ENCODE measurements at regions not wholly inside any gene's neighbourhood (a gene's known extent, or its start where the extent isn't known, plus 50 kb on each side); places are given as distances from the start of the nearest gene placed in this dataset.

DNA sequence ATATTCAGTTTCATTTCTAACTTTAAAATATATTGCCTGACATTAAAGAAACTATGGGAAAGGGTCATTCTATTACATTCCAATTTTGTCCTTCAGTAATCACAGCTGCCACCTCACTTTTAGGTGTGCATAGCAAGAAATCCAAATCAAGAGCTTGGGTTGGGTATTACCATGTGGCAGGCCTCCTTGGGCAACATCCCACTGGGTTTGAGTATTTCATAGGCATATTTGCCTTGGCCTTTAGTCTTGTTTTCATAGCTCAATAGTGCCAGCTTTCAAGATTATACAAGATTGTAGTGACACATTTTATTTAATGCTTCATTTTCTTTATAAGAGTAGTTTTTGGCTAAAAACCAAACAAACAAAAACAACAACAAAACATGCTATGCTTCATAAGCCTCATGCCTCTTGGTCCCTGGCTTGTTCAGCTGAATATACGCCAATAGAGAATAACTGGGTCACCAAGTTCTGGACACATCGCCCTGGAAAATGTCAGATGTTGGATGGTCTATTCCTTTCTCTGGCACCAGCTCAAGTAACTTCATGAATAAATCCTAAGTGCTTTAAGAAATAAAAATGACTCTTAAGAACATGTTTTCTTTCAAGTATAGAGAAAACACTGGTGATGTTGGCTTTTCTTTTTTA, 167.4 kb upstream of the STARD13 start (continued):
- TF ChIP-seq, protein P1, sequence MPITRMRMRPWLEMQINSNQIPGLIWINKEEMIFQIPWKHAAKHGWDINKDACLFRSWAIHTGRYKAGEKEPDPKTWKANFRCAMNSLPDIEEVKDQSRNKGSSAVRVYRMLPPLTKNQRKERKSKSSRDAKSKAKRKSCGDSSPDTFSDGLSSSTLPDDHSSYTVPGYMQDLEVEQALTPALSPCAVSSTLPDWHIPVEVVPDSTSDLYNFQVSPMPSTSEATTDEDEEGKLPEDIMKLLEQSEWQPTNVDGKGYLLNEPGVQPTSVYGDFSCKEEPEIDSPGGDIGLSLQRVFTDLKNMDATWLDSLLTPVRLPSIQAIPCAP (CRISPR knock-in tag; IDR thresholded peaks at IDR 0.05), result no peak
- TF ChIP-seq, protein P2, sequence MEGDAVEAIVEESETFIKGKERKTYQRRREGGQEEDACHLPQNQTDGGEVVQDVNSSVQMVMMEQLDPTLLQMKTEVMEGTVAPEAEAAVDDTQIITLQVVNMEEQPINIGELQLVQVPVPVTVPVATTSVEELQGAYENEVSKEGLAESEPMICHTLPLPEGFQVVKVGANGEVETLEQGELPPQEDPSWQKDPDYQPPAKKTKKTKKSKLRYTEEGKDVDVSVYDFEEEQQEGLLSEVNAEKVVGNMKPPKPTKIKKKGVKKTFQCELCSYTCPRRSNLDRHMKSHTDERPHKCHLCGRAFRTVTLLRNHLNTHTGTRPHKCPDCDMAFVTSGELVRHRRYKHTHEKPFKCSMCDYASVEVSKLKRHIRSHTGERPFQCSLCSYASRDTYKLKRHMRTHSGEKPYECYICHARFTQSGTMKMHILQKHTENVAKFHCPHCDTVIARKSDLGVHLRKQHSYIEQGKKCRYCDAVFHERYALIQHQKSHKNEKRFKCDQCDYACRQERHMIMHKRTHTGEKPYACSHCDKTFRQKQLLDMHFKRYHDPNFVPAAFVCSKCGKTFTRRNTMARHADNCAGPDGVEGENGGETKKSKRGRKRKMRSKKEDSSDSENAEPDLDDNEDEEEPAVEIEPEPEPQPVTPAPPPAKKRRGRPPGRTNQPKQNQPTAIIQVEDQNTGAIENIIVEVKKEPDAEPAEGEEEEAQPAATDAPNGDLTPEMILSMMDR (IDR thresholded peaks at IDR 0.05), result no peak
- no peak for TF ChIP-seq EMX1 (CRISPR knock-in tag; IDR thresholded peaks at IDR 0.05)

DNA sequence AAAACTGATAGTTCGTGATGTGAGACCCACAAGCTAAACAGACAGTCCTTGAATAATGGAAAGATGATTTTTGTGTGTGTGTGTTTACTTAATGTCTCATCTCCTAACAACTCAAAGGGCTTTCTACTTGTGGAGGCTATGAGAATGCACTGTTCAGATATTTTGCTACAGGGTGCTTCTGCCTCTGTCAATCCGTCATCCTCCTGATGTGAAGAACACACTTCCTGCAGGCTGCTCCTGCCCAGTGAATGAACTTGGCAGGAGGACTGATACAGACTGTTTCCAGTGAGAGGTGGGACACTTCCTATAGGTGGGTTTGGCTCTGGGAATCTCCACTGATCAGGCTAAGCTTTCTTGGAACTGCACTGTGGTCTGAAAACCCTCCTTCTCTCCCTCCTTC, 168.4 kb upstream of the STARD13 start:
- DNase-seq (ENCODE audit: low spot score), result no peak
- Mint-ChIP-seq H3K4me3 (no peak overlapping the region), H3K27me3 (ENCODE audit: low read depth) (no peaks in the 10 kb centered on the region), H3K36me3 (no peaks in the 10 kb centered on the region), H3K27ac (no peak overlapping the region), H3K4me1 (no peaks in the 10 kb centered on the region), H3K9me3 (no peaks in the 10 kb centered on the region; the same call in none of the 2 replicates)
- ATAC-seq, result no peak
- no peak for TF ChIP-seq SOX15 (CRISPR knock-in tag; IDR thresholded peaks at IDR 0.05)
- no peak for TF ChIP-seq CREB1 (CRISPR knock-in tag; IDR thresholded peaks at IDR 0.05)
- CTCF ChIA-PET, result no interaction called here
- POLR2A ChIA-PET, result no interaction called here

DNA sequence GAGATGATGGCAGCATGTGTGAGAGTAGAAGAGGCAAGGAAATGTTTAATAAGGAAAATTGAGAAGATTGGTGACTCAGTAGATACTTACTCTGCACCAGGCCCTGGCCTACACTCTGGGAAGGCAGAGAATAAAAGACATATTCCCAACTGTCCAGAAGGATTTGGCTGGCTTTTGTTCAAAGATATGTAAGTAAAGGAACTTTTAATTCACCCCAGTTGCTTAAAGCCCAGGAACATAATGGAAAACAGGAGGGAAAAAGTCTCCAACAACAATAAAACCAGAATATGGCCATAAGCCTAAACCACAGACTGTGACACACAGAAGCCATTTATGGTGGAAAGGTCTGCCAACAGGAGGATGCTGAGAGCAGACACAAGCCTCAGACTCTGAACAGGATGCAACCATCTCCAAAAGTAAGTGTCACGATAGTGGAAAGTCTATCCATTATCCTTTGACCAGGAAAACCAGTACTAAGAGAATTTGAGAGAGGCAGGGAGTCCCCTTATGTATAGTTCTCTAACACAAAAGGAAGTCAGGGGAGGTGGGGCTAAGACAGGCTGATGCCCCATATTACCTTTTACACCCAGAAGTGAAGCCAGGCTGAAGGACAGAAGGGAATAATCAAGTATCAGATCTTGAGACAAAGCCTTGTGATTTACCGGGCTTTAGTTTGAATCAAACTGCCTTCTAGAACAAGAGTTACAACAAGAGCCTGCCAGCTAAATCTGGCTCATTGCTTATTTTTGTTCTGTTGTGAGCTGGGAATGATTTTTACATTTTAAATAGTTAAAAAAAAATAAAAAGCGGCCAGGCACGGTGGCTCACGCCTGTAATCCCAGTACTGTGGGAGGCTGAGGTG, 169.5 kb upstream of the STARD13 start:
- POLR2A ChIA-PET, result no interaction called here
- CTCF ChIA-PET, result no interaction called here
- DNase-seq (ENCODE audit: low spot score), result no peak
- H3K27me3 Mint-ChIP-seq (ENCODE audit: low read depth), result no peaks in the 10 kb centered on the region
- no peak overlapping the region for H3K27ac Mint-ChIP-seq
- no peak for ATAC-seq
- peaks cover 6% of the 10 kb centered on the region; the same call in 1 of the 2 replicates for H3K36me3 Mint-ChIP-seq
- no peaks in the 10 kb centered on the region for H3K4me1 Mint-ChIP-seq
- H3K9me3 Mint-ChIP-seq, result peaks cover 11% of the 10 kb centered on the region
- no peak overlapping the region for H3K4me3 Mint-ChIP-seq
- TF ChIP-seq TEAD4 (CRISPR knock-in tag; IDR thresholded peaks at IDR 0.05) (no peak), IRF2 (CRISPR knock-in tag; IDR thresholded peaks at IDR 0.05; ENCODE audit: borderline replicate concordance, low read depth) (no peak), PRRX2 (CRISPR knock-in tag; IDR thresholded peaks at IDR 0.05) (no peak), TCF7 (CRISPR knock-in tag; IDR thresholded peaks at IDR 0.05; ENCODE audit: low read depth) (no peak), NFE2L1 (CRISPR knock-in tag; IDR thresholded peaks at IDR 0.05) (no peak), HMGA2 (CRISPR knock-in tag; IDR thresholded peaks at IDR 0.05) (no peak), ZNF138 (CRISPR knock-in tag; conservative IDR thresholded peaks at IDR 0.05) (no peak), EMX1 (CRISPR knock-in tag; IDR thresholded peaks at IDR 0.05) (no peak), ELF4 (CRISPR knock-in tag; IDR thresholded peaks at IDR 0.05; ENCODE audit: low read depth) (no peak), SMAD4 (CRISPR knock-in tag; IDR thresholded peaks at IDR 0.05) (no peak), RORB (CRISPR knock-in tag; IDR thresholded peaks at IDR 0.05) (no peak)
- TF ChIP-seq, protein P3, sequence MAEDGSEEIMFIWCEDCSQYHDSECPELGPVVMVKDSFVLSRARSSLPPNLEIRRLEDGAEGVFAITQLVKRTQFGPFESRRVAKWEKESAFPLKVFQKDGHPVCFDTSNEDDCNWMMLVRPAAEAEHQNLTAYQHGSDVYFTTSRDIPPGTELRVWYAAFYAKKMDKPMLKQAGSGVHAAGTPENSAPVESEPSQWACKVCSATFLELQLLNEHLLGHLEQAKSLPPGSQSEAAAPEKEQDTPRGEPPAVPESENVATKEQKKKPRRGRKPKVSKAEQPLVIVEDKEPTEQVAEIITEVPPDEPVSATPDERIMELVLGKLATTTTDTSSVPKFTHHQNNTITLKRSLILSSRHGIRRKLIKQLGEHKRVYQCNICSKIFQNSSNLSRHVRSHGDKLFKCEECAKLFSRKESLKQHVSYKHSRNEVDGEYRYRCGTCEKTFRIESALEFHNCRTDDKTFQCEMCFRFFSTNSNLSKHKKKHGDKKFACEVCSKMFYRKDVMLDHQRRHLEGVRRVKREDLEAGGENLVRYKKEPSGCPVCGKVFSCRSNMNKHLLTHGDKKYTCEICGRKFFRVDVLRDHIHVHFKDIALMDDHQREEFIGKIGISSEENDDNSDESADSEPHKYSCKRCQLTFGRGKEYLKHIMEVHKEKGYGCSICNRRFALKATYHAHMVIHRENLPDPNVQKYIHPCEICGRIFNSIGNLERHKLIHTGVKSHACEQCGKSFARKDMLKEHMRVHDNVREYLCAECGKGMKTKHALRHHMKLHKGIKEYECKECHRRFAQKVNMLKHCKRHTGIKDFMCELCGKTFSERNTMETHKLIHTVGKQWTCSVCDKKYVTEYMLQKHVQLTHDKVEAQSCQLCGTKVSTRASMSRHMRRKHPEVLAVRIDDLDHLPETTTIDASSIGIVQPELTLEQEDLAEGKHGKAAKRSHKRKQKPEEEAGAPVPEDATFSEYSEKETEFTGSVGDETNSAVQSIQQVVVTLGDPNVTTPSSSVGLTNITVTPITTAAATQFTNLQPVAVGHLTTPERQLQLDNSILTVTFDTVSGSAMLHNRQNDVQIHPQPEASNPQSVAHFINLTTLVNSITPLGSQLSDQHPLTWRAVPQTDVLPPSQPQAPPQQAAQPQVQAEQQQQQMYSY (CRISPR knock-in tag; IDR thresholded peaks at IDR 0.05), result no peak
- TF ChIP-seq, protein P4, sequence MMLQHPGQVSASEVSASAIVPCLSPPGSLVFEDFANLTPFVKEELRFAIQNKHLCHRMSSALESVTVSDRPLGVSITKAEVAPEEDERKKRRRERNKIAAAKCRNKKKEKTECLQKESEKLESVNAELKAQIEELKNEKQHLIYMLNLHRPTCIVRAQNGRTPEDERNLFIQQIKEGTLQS (CRISPR knock-in tag; conservative IDR thresholded peaks at IDR 0.05), result no peak
- TF ChIP-seq, protein P5, sequence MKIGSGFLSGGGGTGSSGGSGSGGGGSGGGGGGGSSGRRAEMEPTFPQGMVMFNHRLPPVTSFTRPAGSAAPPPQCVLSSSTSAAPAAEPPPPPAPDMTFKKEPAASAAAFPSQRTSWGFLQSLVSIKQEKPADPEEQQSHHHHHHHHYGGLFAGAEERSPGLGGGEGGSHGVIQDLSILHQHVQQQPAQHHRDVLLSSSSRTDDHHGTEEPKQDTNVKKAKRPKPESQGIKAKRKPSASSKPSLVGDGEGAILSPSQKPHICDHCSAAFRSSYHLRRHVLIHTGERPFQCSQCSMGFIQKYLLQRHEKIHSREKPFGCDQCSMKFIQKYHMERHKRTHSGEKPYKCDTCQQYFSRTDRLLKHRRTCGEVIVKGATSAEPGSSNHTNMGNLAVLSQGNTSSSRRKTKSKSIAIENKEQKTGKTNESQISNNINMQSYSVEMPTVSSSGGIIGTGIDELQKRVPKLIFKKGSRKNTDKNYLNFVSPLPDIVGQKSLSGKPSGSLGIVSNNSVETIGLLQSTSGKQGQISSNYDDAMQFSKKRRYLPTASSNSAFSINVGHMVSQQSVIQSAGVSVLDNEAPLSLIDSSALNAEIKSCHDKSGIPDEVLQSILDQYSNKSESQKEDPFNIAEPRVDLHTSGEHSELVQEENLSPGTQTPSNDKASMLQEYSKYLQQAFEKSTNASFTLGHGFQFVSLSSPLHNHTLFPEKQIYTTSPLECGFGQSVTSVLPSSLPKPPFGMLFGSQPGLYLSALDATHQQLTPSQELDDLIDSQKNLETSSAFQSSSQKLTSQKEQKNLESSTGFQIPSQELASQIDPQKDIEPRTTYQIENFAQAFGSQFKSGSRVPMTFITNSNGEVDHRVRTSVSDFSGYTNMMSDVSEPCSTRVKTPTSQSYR (CRISPR knock-in tag; IDR thresholded peaks at IDR 0.05), result no peak
- TF ChIP-seq, protein P6, sequence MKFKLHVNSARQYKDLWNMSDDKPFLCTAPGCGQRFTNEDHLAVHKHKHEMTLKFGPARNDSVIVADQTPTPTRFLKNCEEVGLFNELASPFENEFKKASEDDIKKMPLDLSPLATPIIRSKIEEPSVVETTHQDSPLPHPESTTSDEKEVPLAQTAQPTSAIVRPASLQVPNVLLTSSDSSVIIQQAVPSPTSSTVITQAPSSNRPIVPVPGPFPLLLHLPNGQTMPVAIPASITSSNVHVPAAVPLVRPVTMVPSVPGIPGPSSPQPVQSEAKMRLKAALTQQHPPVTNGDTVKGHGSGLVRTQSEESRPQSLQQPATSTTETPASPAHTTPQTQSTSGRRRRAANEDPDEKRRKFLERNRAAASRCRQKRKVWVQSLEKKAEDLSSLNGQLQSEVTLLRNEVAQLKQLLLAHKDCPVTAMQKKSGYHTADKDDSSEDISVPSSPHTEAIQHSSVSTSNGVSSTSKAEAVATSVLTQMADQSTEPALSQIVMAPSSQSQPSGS (CRISPR knock-in tag; IDR thresholded peaks at IDR 0.05; ENCODE audit: borderline replicate concordance, low read depth), result no peak
- TF ChIP-seq, protein P7, sequence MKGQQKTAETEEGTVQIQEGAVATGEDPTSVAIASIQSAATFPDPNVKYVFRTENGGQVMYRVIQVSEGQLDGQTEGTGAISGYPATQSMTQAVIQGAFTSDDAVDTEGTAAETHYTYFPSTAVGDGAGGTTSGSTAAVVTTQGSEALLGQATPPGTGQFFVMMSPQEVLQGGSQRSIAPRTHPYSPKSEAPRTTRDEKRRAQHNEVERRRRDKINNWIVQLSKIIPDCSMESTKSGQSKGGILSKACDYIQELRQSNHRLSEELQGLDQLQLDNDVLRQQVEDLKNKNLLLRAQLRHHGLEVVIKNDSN (CRISPR knock-in tag; IDR thresholded peaks at IDR 0.05), result no peak
- TF ChIP-seq, protein P8, sequence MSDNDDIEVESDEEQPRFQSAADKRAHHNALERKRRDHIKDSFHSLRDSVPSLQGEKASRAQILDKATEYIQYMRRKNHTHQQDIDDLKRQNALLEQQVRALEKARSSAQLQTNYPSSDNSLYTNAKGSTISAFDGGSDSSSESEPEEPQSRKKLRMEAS (CRISPR knock-in tag; IDR thresholded peaks at IDR 0.05), result no peak
